NCI-H146 treated with DMSO at 0.1 percent for 48 hours (cell line): ENCODE measurements at regions not wholly inside any gene's neighbourhood (a gene's known extent, or its start where the extent isn't known, plus 50 kb on each side); places are given as distances from the start of the nearest gene placed in this dataset.

ENCODE experiments used
- DNase-seq: peaks from one replicate; lab custom pipeline; 2025; ENCODE audit not compliant: unreplicated experiment; lab: John Stamatoyannopoulos, UW

GRCh38 chr6:133818320-133818719, 70.6 kb upstream of the TCF21 start:
- no peak for DNase-seq

GRCh38 chr6:133820208-133820607, 68.7 kb upstream of the TCF21 start:
- no peak for DNase-seq

- no peak for DNase-seq
Observed at GRCh38 chr6:133827766-133828165, 61.1 kb upstream of the TCF21 start.

- no peak for DNase-seq
Observed at GRCh38 chr6:133833949-133834359, 55.0 kb upstream of the TCF21 start.

- no peak for DNase-seq
Observed at GRCh38 chr6:133834472-133835170, 54.3 kb upstream of the TCF21 start.

GRCh38 chr6:133835901-133836300, 53.0 kb upstream of the TCF21 start:
- DNase-seq, result no peak

DNA sequence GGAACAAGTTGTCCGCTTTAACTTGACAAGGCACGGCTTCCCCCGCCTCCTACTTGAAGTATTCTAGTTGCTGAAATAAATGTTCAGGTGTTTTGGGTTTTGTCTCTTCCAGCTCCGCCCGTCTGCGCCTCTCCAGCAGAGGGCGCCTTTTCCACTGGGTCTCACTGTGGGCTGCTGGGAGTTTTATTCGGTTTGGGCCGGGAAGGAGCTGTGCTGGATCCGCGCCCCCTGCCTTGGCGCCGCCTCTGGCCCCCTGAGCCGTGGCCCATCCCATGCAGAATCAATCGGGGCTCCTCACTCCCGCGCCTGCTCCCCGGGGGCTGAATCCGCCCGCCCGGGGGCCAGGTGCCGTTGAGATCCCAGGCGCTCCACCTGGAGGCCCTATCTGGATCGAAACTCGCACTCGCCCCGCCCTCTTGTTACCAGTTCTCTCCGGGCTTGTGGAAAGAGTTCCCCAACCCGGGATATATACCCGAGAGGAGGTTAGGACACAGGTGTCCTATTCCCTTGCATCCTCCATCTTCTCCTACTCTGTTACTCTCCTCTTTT, 51.0 kb upstream of the TCF21 start:
- DNase-seq, result peak; percentile 65
